ENCODE measurements at regions not wholly inside any gene's neighbourhood (a gene's known extent, or its start where the extent isn't known, plus 50 kb on each side); places are given as distances from the start of the nearest gene placed in this dataset.
A peak's percentile ranks its signal among the peaks of the same experiment; 100 is the strongest.

DNA sequence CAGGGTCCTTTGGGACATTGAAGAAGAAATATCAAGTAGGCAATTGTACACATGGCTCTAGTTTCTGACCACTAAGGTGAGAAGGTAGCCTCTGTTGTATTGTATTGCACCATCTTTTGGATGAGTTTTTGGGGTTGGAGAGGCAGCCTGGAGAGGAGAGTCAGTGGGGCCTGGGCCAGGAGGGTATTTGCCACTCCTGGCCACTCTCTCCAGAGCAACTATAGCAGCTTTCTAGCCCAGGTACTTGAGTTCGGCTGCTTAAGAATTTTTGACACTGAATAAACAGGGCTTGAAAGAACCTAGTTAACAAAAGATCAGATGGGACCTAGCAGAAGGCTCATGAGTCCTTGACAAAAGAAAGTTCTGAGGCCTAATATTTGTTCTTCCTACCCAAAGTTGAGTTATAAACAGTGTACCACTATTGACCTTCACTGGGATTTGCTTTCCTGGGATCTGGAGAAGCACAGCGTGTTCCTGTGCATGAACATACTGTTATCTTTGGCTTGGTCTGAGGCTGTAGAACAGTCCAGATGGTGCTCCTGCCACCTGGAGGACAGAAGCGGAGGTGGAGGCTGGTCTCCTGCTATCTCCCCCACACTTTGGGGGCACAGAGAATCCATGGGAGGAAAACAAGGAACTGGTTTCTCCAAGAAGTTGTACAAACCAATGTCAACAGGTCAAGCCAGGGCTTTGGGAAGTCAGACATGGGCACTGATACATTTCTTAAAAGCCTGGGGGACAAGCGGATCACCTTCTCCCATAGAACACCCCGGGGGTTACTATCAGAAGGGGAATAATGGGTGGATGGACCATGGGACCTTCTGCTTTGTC is 110.4 kb upstream of the LIFR start:
- no peak for DNase-seq (ENCODE audit: extremely low read depth, low read depth)
- no peak overlapping the region for H3K4me3 ChIP-seq (replicated peaks; ENCODE audit: low read depth, low read length)
- TF ChIP-seq, protein P1, sequence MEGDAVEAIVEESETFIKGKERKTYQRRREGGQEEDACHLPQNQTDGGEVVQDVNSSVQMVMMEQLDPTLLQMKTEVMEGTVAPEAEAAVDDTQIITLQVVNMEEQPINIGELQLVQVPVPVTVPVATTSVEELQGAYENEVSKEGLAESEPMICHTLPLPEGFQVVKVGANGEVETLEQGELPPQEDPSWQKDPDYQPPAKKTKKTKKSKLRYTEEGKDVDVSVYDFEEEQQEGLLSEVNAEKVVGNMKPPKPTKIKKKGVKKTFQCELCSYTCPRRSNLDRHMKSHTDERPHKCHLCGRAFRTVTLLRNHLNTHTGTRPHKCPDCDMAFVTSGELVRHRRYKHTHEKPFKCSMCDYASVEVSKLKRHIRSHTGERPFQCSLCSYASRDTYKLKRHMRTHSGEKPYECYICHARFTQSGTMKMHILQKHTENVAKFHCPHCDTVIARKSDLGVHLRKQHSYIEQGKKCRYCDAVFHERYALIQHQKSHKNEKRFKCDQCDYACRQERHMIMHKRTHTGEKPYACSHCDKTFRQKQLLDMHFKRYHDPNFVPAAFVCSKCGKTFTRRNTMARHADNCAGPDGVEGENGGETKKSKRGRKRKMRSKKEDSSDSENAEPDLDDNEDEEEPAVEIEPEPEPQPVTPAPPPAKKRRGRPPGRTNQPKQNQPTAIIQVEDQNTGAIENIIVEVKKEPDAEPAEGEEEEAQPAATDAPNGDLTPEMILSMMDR (IDR thresholded peaks at IDR 0.05; ENCODE audit: low read depth, low read length, missing control alignments): peak; percentile 66

DNA sequence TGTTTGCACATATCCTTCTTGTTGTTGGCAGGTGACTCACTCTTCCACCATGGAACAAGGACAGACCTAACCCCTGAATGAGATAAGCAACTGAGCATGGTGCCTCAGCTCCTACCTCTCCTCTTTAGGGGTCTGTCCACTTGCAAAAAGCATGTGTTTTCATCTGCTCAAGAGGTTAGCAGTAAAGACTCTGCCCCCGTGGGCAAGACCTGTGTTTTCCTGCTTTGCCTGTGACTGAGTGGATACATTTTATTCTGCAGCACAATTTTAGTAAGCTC is 111.0 kb upstream of the LIFR start:
- no peak overlapping the region for H3K4me3 ChIP-seq (replicated peaks; ENCODE audit: low read depth, low read length)
- DNase-seq (ENCODE audit: extremely low read depth, low read depth): no peak
- TF ChIP-seq, protein P1 (IDR thresholded peaks at IDR 0.05; ENCODE audit: low read depth, low read length, missing control alignments): no peak

DNA sequence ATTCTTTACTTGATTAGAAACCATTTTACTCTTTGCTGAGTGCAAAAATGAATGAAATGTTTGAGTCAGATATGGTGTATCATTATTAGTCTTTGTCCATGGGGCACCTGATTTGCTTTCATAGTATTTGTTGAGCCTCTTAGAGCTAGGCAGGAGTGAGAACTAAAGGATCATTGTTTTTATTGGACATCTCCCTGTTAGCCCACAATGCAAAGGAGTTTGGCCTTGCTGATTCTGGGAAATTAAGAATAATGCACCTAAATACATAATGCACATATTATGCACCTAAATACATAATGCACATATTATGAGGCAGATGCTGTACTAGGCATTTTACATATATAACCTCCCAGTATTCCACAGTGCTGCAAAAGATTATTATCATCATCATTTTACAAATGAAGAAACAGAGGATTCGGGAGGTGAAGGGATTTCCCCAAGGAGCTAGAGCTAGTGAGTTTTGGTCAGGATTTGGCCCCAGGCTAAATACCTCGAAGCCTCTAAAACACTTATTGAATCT is 113.0 kb upstream of the LIFR start:
- TF ChIP-seq, protein P1 (IDR thresholded peaks at IDR 0.05; ENCODE audit: low read depth, low read length, missing control alignments): no peak

DNA sequence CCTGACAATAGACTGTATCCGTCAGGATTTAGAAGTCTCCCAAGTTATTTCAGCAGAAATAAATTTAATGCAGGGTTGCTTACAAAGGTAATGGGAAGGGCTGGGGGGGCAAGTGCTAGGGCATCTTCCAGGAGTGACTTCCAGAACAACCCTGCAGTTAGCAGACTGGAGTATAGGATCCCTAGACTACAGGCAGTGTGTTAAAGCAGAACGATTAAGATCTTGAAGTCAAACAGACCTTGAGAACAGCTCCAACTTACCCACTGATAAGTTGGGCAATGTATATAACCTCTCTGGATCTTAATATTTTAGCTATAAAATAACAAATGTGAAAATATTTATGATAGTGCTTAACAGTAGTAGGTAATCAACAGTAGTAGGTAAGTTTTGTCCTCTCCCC is 113.6 kb upstream of the LIFR start:
- TF ChIP-seq, protein P1 (IDR thresholded peaks at IDR 0.05; ENCODE audit: low read depth, low read length, missing control alignments): no peak

More for the DNA sequence above, 113.0 kb upstream of the LIFR start:
- no peak for DNase-seq (ENCODE audit: extremely low read depth, low read depth)
- no peak overlapping the region for H3K4me3 ChIP-seq (replicated peaks; ENCODE audit: low read depth, low read length)

GRCh38 chr5:38670878-38671277 is 114.4 kb upstream of the LIFR start:
- H3K4me3 ChIP-seq (replicated peaks; ENCODE audit: low read depth, low read length): no peak overlapping the region
- no peak for DNase-seq (ENCODE audit: extremely low read depth, low read depth)
- TF ChIP-seq, protein P1 (IDR thresholded peaks at IDR 0.05; ENCODE audit: low read depth, low read length, missing control alignments): no peak

More for the DNA sequence above, 113.6 kb upstream of the LIFR start:
- no peak overlapping the region for H3K4me3 ChIP-seq (replicated peaks; ENCODE audit: low read depth, low read length)
- DNase-seq (ENCODE audit: extremely low read depth, low read depth): no peak

DNA sequence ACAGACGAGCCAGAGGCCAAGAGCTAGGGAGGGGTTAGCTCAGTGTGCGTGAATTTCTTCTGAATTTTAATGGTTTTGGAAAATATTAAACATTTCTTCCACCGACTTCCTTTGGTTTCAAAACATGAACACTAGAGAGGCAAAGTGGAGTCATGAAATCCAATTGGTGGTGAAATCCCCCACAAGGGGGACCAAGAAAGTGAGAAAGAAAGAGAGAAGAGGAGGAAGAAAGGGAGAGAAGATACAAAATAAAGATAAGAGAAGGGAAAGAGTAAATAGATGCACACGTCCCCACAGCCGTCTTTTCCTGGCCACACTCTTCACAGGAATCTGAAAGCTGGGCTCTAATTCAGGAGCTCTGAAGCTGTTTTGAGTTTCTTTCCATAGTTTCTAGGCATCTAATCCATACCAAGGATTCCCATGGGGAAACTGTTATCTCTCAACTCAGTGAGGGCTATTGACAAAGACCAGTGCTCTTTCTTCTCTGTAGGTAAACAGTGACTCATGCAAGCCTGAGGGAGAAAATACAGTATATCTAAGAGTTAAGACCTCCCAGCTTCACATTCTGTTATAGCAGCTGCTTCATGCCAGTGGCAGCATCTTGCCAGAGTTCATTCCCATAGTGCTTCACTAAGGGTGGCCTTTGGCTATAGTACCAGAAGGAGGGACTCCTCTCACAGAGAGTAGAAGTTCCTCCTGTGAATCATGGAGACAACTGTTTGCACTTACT is 115.8 kb upstream of the LIFR start:
- TF ChIP-seq, protein P1 (IDR thresholded peaks at IDR 0.05; ENCODE audit: low read depth, low read length, missing control alignments): no peak
- H3K4me3 ChIP-seq (replicated peaks; ENCODE audit: low read depth, low read length): no peak overlapping the region
- no peak for DNase-seq (ENCODE audit: extremely low read depth, low read depth)
